ENCODE measurements at regions not wholly inside any gene's neighbourhood (a gene's known extent, or its start where the extent isn't known, plus 50 kb on each side); places are given as distances from the start of the nearest gene placed in this dataset.

DNA sequence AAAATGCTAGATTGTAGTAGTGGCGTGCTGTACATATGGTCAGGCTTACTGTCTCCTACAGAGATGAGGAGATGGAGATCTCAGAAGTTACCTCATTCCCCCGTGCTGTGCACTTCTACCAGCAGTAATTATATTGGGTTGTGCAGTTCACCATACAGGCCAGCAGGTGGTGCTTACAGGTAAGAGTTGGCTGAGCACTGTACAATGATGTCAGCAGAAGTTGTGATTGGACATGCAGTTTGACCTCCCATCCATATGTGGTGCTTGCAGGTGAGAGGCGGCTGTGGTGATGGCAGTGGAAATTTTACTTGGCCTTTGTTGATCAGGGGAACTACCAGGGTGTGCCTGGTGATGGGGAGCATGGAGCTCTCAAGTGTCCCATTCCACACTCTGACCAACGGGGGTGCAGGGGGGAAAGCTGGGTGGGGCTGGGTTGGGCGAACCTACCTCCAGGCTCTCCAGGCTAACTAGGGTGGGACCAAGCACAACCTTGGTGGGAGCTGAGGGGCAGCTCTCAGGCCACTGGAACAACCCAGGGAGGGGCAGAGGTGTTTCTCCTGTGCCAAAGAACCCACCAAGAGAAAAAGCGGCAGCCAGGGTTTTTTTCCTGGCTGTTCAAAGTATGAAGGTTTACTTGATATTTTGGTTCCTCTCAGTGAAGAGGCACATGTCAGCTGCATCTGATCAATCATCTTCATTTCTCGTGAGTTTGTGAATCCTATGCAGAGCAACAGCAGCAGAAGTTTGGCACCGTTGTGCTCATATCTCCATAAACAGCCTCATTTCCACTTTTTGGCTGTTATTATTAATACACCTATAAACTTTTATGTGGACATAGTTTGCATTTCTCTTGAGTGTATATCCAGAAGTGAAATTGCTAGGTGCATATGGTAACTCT lies 73.8 kb upstream of the FREM3 start:
- TF ChIP-seq, protein P1, sequence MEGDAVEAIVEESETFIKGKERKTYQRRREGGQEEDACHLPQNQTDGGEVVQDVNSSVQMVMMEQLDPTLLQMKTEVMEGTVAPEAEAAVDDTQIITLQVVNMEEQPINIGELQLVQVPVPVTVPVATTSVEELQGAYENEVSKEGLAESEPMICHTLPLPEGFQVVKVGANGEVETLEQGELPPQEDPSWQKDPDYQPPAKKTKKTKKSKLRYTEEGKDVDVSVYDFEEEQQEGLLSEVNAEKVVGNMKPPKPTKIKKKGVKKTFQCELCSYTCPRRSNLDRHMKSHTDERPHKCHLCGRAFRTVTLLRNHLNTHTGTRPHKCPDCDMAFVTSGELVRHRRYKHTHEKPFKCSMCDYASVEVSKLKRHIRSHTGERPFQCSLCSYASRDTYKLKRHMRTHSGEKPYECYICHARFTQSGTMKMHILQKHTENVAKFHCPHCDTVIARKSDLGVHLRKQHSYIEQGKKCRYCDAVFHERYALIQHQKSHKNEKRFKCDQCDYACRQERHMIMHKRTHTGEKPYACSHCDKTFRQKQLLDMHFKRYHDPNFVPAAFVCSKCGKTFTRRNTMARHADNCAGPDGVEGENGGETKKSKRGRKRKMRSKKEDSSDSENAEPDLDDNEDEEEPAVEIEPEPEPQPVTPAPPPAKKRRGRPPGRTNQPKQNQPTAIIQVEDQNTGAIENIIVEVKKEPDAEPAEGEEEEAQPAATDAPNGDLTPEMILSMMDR (IDR thresholded peaks at IDR 0.05; ENCODE audit: unreplicated experiment in 3 of 3), result peak; percentile 16 to 42 (median 30)
- Mint-ChIP-seq H3K27ac (no peak overlapping the region), H3K36me3 (ENCODE audit: low read depth) (no peaks in the 10 kb centered on the region), H3K4me3 (no peak overlapping the region), H3K27me3 (ENCODE audit: low read depth) (peaks cover 3% of the 10 kb centered on the region), H3K4me1 (no peaks in the 10 kb centered on the region), H3K9me3 (peaks cover 12% of the 10 kb centered on the region)

- H3K4me1 Mint-ChIP-seq, result no peaks in the 10 kb centered on the region
- TF ChIP-seq, protein P1 (IDR thresholded peaks at IDR 0.05; ENCODE audit: unreplicated experiment in 3 of 3), result no peak
- H3K27ac Mint-ChIP-seq, result no peak overlapping the region
- peaks cover 3% of the 10 kb centered on the region for H3K27me3 Mint-ChIP-seq (ENCODE audit: low read depth)
- H3K9me3 Mint-ChIP-seq, result peaks cover 12% of the 10 kb centered on the region
- H3K4me3 Mint-ChIP-seq, result no peak overlapping the region
- H3K36me3 Mint-ChIP-seq (ENCODE audit: low read depth), result no peaks in the 10 kb centered on the region
These were observed 70.8 kb upstream of the FREM3 start for GRCh38 chr4:143771269-143771668.

DNA sequence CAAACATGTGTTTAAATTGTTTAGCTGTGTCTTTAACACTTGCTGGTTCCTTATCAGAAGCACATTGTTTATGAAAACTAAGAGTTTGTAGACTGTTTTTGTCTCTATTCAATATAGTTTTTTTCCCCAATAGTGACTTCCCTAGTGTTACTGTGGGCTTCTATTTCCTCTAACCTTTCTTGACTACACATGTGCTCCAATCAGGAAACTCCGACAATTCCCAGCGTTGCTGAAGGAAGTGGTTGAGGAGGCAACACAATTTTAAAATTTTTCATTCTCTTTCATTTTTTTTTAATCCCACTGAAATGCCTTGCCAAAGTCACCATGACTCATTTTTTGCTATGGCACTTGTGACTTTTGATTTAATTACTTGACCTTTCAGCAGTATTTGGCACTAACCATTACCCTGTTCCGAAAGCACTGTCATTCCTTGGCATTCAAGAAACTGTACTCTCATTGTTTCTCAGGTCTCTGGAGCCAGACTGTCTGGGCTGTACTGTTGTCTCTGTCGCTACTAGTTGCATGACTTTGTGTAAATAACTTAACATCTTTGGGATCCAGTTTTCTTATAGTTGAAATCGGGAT lies 67.6 kb upstream of the FREM3 start:
- TF ChIP-seq, protein P1 (IDR thresholded peaks at IDR 0.05; ENCODE audit: unreplicated experiment in 3 of 3), result no peak
- no peaks in the 10 kb centered on the region for H3K36me3 Mint-ChIP-seq (ENCODE audit: low read depth)
- no peaks in the 10 kb centered on the region for H3K4me1 Mint-ChIP-seq
- H3K27me3 Mint-ChIP-seq (ENCODE audit: low read depth), result peaks cover 3% of the 10 kb centered on the region
- H3K9me3 Mint-ChIP-seq, result peaks cover 2% of the 10 kb centered on the region
- no peak overlapping the region for H3K27ac Mint-ChIP-seq
- H3K4me3 Mint-ChIP-seq, result no peak overlapping the region

DNA sequence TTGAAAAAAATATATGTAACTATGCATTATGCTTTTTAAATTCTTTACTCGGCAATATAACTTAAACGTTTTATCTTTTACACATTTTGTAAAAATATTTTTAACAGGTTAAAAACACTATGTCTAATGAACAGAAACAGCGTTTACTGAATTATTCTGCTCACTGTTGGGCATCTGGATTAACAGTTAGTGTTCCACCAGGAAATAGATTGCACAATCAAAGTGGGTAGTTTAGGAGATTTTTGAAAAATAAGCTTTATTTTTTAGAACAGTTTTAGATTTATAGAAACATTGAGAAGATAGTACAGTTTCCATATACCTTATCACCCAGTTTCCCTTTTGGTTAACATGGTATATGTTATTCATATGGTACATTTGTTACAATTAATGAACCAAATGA lies 63.1 kb upstream of the FREM3 start:
- H3K4me3 Mint-ChIP-seq, result no peak overlapping the region
- no peaks in the 10 kb centered on the region for H3K36me3 Mint-ChIP-seq (ENCODE audit: low read depth)
- H3K27me3 Mint-ChIP-seq (ENCODE audit: low read depth), result no peaks in the 10 kb centered on the region
- TF ChIP-seq, protein P1 (IDR thresholded peaks at IDR 0.05; ENCODE audit: unreplicated experiment in 3 of 3), result no peak
- no peak overlapping the region for H3K27ac Mint-ChIP-seq
- H3K4me1 Mint-ChIP-seq, result no peaks in the 10 kb centered on the region
- H3K9me3 Mint-ChIP-seq, result no peaks in the 10 kb centered on the region

DNA sequence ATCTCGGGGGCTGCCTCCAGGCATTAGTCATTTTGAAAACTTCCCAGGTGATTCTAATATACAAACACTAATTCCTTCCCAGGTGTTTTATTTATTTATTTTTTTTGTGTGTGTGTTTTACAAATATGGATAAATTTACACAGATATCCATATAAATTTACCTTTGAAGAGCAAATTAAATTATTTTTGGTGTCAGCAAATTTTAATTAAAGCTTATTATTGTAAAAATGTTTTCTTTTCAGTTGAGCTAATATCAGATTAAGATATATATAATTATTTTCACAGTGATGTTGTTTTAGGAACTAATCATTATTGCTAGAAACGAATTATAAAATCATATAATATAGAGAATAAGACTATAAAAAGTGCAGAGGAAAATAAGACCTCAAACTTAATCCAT lies 62.0 kb upstream of the FREM3 start:
- Mint-ChIP-seq H3K4me3 (no peak overlapping the region), H3K27me3 (ENCODE audit: low read depth) (peaks cover 3% of the 10 kb centered on the region), H3K27ac (no peak overlapping the region), H3K36me3 (ENCODE audit: low read depth) (no peaks in the 10 kb centered on the region), H3K9me3 (no peaks in the 10 kb centered on the region), H3K4me1 (no peaks in the 10 kb centered on the region)
- TF ChIP-seq, protein P1 (IDR thresholded peaks at IDR 0.05; ENCODE audit: unreplicated experiment in 3 of 3), result no peak
